WTC11 (cell line): ENCODE measurements at regions not wholly inside any gene's neighbourhood (a gene's known extent, or its start where the extent isn't known, plus 50 kb on each side); places are given as distances from the start of the nearest gene placed in this dataset.

Source experiments
- ATF2 ChIP-seq: sonication (generic); formaldehyde crosslinking; IDR thresholded peaks from 2 replicates; pipeline ENCODE4 v1.8.1; 2022; ENCODE audit warnings: low read depth, missing genetic modification reagents, borderline replicate concordance
- CTCF ChIP-seq: fragments of 200-600 bp; IDR thresholded peaks from 2 replicates; pipeline ENCODE4 v1.8.0; 2022; ENCODE audit warnings: antibody characterized with exemption
- E2F4 ChIP-seq: sonication (generic); formaldehyde crosslinking; IDR thresholded peaks from 2 replicates; pipeline ENCODE4 v1.8.1; 2022; ENCODE audit warnings: low read depth, mild to moderate bottlenecking, moderate library complexity, missing genetic modification reagents, borderline replicate concordance

- TF ChIP-seq CTCF (no peak), E2F4 (CRISPR knock-in tag) (no peak), ATF2 (no peak)
Observed at GRCh38 chrX:3451571-3451970, 105.1 kb upstream of the MXRA5 start.
